GM23338 (cell line): ENCODE measurements at regions not wholly inside any gene's neighbourhood (a gene's known extent, or its start where the extent isn't known, plus 50 kb on each side); places are given as distances from the start of the nearest gene placed in this dataset.

Source experiments
- ATAC-seq: fragments of 200-7000 bp; cut with Tn5 transposase; 3 replicates; pipeline ENCODE4 v1.9.1; 2020
- DNase-seq: peaks from one replicate; pipeline ENCODE4 v3.0.0-alpha.2; 2015; ENCODE audit warnings: low spot score
- H2AFZ ChIP-seq: fragments of 200-600 bp; sonication (generic); 2 replicates; pipeline ENCODE4 v1.8.0; 2016; ENCODE audit warnings: antibody characterized with exemption, mild to moderate bottlenecking, moderate library complexity
- H3F3A ChIP-seq: fragments of 200-600 bp; sonication (generic); replicated peaks from 2 replicates; pipeline ENCODE4 v1.8.0; 2017; ENCODE audit warnings: antibody characterized with exemption, mixed run types, low read depth
- H3K27ac ChIP-seq: fragments of 200-600 bp; sonication (generic); 2 replicates; pipeline ENCODE4 v1.6.1; 2016; ENCODE audit warnings: low read depth
- H3K27me3 ChIP-seq: fragments of 200-600 bp; sonication (generic); 2 replicates; pipeline ENCODE4 v1.8.0; 2016; ENCODE audit warnings: mild to moderate bottlenecking, mixed run types, moderate library complexity; ENCODE audit not compliant: insufficient read depth
- H3K36me3 ChIP-seq: fragments of 200-600 bp; sonication (generic); 2 replicates; pipeline ENCODE4 v1.8.0; 2016; ENCODE audit warnings: mild to moderate bottlenecking; ENCODE audit not compliant: insufficient read depth
- H3K4me1 ChIP-seq: fragments of 200-600 bp; sonication (generic); 2 replicates; pipeline ENCODE4 v1.8.0; 2016; ENCODE audit warnings: mild to moderate bottlenecking, moderate library complexity; ENCODE audit not compliant: insufficient read depth
- H3K4me2 ChIP-seq: fragments of 200-600 bp; sonication (generic); 2 replicates; pipeline ENCODE4 v1.7.1; 2017; ENCODE audit warnings: mixed run types
- H3K4me3 ChIP-seq: fragments of 200-600 bp; sonication (generic); 2 replicates; pipeline ENCODE4 v1.6.1; 2016; ENCODE audit warnings: mixed run types
- H3K79me2 ChIP-seq: fragments of 200-600 bp; sonication (generic); replicated peaks from 2 replicates; pipeline ENCODE4 v1.8.0; 2017; ENCODE audit warnings: mild to moderate bottlenecking; ENCODE audit not compliant: insufficient read depth
- H3K9me2 ChIP-seq: fragments of 200-600 bp; sonication (generic); 2 replicates; pipeline ENCODE4 v1.8.0; 2017; ENCODE audit not compliant: insufficient read depth
- H4K20me1 ChIP-seq: fragments of 200-600 bp; sonication (generic); replicated peaks from 2 replicates; pipeline ENCODE4 v1.8.0; 2017; ENCODE audit warnings: mild to moderate bottlenecking; ENCODE audit not compliant: insufficient read depth
- H3K27ac Mint-ChIP-seq: 2 replicates; pipeline ENCODE4 v1.8.0; 2020; ENCODE audit warnings: inconsistent platforms, mild to moderate bottlenecking, moderate library complexity, mixed read lengths
- H3K27me3 Mint-ChIP-seq: 3 replicates; pipeline ENCODE4 v1.8.0; 2022; ENCODE audit warnings: low read depth, mild to moderate bottlenecking, moderate library complexity, mixed read lengths, inconsistent platforms; ENCODE audit not compliant: insufficient read depth, poor library complexity
- H3K36me3 Mint-ChIP-seq: 3 replicates; pipeline ENCODE4 v1.8.0; 2021; ENCODE audit warnings: low read depth, mild to moderate bottlenecking, inconsistent platforms, moderate library complexity, mixed read lengths
- H3K4me1 Mint-ChIP-seq: 3 replicates; pipeline ENCODE4 v1.8.0; 2020; ENCODE audit warnings: mild to moderate bottlenecking, inconsistent platforms, mixed read lengths
- H3K4me3 Mint-ChIP-seq: 3 replicates; pipeline ENCODE4 v1.8.0; 2021; ENCODE audit warnings: moderate library complexity, mild to moderate bottlenecking, inconsistent platforms, mixed read lengths
- H3K9me3 Mint-ChIP-seq: 3 replicates; pipeline ENCODE4 v1.8.0; 2020; ENCODE audit warnings: moderate library complexity, mild to moderate bottlenecking, inconsistent platforms, mixed read lengths
- CTCF ChIP-seq, 2 experiments: fragments of 200-600 bp in 1 of 2; sonication (generic) in 1 of 2; conservative IDR thresholded peaks; 2 replicates each; pipeline versions ENCODE4 v1.5.1 to v1.6.1; 2016 to 2017; ENCODE audit warnings: antibody characterized with exemption in 2 of 2, low read depth in 2 of 2, mild to moderate bottlenecking in 2 of 2, moderate library complexity in 1 of 2
- ETS1 ChIP-seq: IDR thresholded peaks from 2 replicates; pipeline ENCODE4 v1.6.1; 2016; ENCODE audit warnings: antibody characterized with exemption
- NANOG ChIP-seq: IDR thresholded peaks from 2 replicates; pipeline ENCODE4 v1.6.1; 2016; ENCODE audit warnings: antibody characterized with exemption, borderline replicate concordance
- REST ChIP-seq: IDR thresholded peaks from one replicate; pipeline ENCODE4 v1.6.1; 2018; ENCODE audit warnings: antibody characterized with exemption; ENCODE audit not compliant: unreplicated experiment
- ZNF114 ChIP-seq: fragments of 250-450 bp; sonication (Bioruptor Pico); IDR thresholded peaks from 2 replicates; pipeline ENCODE4 v1.5.0; 2020; ENCODE audit warnings: mild to moderate bottlenecking, moderate library complexity
- ZNF331 ChIP-seq: fragments of 250-450 bp; sonication (Bioruptor Pico); IDR thresholded peaks from 2 replicates; pipeline ENCODE4 v1.5.0; 2020; ENCODE audit warnings: low read depth, mild to moderate bottlenecking, moderate library complexity
- ZNF462 ChIP-seq: fragments of 250-450 bp; sonication (Bioruptor Pico); IDR thresholded peaks from 2 replicates; pipeline ENCODE4 v1.5.0; 2020; ENCODE audit warnings: mild to moderate bottlenecking, moderate library complexity

- Mint-ChIP-seq H3K4me3 (no peak overlapping the region), H3K27me3 (peaks cover 2% of the 10 kb centered on the region), H3K4me1 (no peaks in the 10 kb centered on the region), H3K9me3 (no peaks in the 10 kb centered on the region), H3K27ac (no peak overlapping the region), H3K36me3 (no peaks in the 10 kb centered on the region)
- Histone ChIP-seq H2AFZ (no peak overlapping the region), H3K9me2 (no peaks in the 10 kb centered on the region), H3K4me1 (no peaks in the 10 kb centered on the region), H3K4me2 (no peak overlapping the region), H3K79me2 (no peaks in the 10 kb centered on the region), H3K27me3 (no peaks in the 10 kb centered on the region), H3K36me3 (no peaks in the 10 kb centered on the region), H3K27ac (no peak overlapping the region), H4K20me1 (no peaks in the 10 kb centered on the region), H3K4me3 (no peak overlapping the region), H3F3A (no peaks in the 10 kb centered on the region)
- ATAC-seq = peak; percentile 46
- DNase-seq = peak; percentile 14
- TF ChIP-seq CTCF (conservative IDR thresholded peaks at IDR 0.05; ENCODE audit: low read depth in 2 of 2) = peak in 1 of 2 experiments; percentile 27; a peak in 2 of 4 replicates
- TF ChIP-seq REST = no peak
Measured at GRCh38 chr20:22285555-22285954, 298.8 kb downstream of the FOXA2 start.

- H3K27ac ChIP-seq = no peak overlapping the region
- no peaks in the 10 kb centered on the region for H3K9me3 Mint-ChIP-seq
- H3K36me3 Mint-ChIP-seq = no peaks in the 10 kb centered on the region
- H3K27ac Mint-ChIP-seq = no peak overlapping the region
- no peak overlapping the region for H3K4me2 ChIP-seq
- no peaks in the 10 kb centered on the region for H3K27me3 ChIP-seq
- no peaks in the 10 kb centered on the region for H3K79me2 ChIP-seq
- H2AFZ ChIP-seq = no peak overlapping the region
- DNase-seq (no peak), ATAC-seq (no peak)
- no peaks in the 10 kb centered on the region for H4K20me1 ChIP-seq
- no peaks in the 10 kb centered on the region for H3F3A ChIP-seq
- H3K36me3 ChIP-seq = no peaks in the 10 kb centered on the region
- H3K4me1 ChIP-seq = no peaks in the 10 kb centered on the region
- H3K4me3 Mint-ChIP-seq = no peak overlapping the region
- H3K27me3 Mint-ChIP-seq = peaks cover 4% of the 10 kb centered on the region
- no peaks in the 10 kb centered on the region for H3K4me1 Mint-ChIP-seq
- no peak overlapping the region for H3K4me3 ChIP-seq
- H3K9me2 ChIP-seq = no peaks in the 10 kb centered on the region
- TF ChIP-seq ZNF114 (CRISPR knock-in tag) (no peak), ZNF331 (CRISPR knock-in tag) (no peak), ETS1 (no peak), NANOG (no peak), ZNF462 (CRISPR knock-in tag) (no peak)
Measured at GRCh38 chr20:22282696-22283095, 301.7 kb downstream of the FOXA2 start.
